WERI-Rb-1 (cell line): ENCODE measurements at regions not wholly inside any gene's neighbourhood (a gene's known extent, or its start where the extent isn't known, plus 50 kb on each side); places are given as distances from the start of the nearest gene placed in this dataset.

ENCODE experiments used
- DNase-seq: peaks from one replicate; pipeline ENCODE4 v3.0.0-alpha.2; 2020
- H3K27ac ChIP-seq: fragments of 250-450 bp; sonication (Bioruptor Pico); 2 replicates; pipeline ENCODE4 v1.5.1; 2020; ENCODE audit warnings: mild to moderate bottlenecking, moderate library complexity
- H3K27me3 ChIP-seq: fragments of 250-450 bp; sonication (Bioruptor Pico); 2 replicates; pipeline ENCODE4 v1.5.1; 2021; ENCODE audit warnings: mild to moderate bottlenecking, low read depth, moderate library complexity; ENCODE audit not compliant: insufficient read depth, severe bottlenecking
- H3K36me3 ChIP-seq: fragments of 250-450 bp; sonication (Bioruptor Pico); 2 replicates; pipeline ENCODE4 v1.5.1; 2020; ENCODE audit warnings: mild to moderate bottlenecking, moderate library complexity
- H3K4me3 ChIP-seq: 2 replicates; pipeline ENCODE4 v1.5.1; 2011; ENCODE audit warnings: low read depth, mild to moderate bottlenecking, control low read depth, low read length
- H3K9me3 ChIP-seq: fragments of 250-450 bp; sonication (Bioruptor Pico); 2 replicates; pipeline ENCODE4 v1.5.1; 2021; ENCODE audit warnings: mild to moderate bottlenecking, moderate library complexity; ENCODE audit not compliant: severe bottlenecking
- TF ChIP-seq, protein P1 (sequence below): IDR thresholded peaks from 2 replicates; pipeline ENCODE4 v1.5.1; 2011; ENCODE audit warnings: low read depth, mild to moderate bottlenecking, control low read depth, inconsistent platforms, low read length

DNA sequence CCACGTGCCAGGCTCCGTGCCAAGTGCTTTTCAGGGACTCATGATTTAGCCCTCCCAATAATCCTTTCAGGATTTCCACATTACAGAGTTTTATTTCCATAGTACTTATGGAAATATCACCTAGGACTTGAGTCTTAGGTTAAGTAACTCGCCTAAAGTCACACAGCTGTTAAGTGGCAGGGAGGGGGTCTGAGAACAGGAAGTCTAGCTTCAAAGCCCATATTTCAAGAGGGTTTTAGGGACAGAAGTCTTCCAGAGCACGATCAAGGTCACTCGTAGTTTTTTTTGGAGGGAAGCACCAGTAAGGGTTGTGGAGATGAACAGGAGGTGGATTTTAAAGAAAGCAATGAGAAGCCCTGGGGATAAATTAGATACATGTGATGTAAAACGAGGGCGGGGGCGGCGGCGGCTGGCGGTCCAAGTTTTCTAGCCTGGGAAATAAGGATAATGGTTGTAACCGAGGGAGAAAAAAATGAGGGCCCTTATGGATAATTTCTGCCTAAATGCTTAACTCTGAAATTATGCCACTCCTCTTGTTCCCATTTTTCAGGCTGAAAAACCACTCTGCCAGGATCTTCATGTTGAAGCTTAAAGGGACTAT, 192.6 kb upstream of the FOXN3 start:
- DNase-seq = no peak
- no peaks in the 10 kb centered on the region for H3K36me3 ChIP-seq
- no peak overlapping the region for H3K27ac ChIP-seq
- TF ChIP-seq, protein P1, sequence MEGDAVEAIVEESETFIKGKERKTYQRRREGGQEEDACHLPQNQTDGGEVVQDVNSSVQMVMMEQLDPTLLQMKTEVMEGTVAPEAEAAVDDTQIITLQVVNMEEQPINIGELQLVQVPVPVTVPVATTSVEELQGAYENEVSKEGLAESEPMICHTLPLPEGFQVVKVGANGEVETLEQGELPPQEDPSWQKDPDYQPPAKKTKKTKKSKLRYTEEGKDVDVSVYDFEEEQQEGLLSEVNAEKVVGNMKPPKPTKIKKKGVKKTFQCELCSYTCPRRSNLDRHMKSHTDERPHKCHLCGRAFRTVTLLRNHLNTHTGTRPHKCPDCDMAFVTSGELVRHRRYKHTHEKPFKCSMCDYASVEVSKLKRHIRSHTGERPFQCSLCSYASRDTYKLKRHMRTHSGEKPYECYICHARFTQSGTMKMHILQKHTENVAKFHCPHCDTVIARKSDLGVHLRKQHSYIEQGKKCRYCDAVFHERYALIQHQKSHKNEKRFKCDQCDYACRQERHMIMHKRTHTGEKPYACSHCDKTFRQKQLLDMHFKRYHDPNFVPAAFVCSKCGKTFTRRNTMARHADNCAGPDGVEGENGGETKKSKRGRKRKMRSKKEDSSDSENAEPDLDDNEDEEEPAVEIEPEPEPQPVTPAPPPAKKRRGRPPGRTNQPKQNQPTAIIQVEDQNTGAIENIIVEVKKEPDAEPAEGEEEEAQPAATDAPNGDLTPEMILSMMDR = no peak
- H3K9me3 ChIP-seq = no peaks in the 10 kb centered on the region
- no peaks in the 10 kb centered on the region for H3K27me3 ChIP-seq
- no peak overlapping the region for H3K4me3 ChIP-seq

DNA sequence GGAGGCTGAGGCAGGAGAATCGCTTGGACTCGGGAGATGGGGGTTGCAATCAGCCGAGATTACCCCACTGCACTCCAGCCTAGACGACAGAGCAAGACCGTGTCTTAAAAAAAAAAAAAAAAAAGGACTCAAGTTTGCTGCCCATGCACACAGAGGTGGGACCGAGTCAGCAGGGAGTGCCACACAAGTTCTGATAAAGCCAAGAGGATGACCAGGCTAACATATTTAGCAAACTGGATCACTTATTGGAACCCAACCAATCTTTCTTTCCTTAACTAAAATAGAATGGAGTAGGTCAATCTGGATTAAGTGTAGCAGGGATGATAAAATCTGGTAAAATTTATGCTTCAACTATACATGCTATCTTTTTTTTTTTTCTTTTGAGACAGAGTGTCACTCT, 190.4 kb upstream of the FOXN3 start:
- H3K36me3 ChIP-seq = no peaks in the 10 kb centered on the region
- no peaks in the 10 kb centered on the region for H3K27me3 ChIP-seq
- TF ChIP-seq, protein P1 = no peak
- no peak overlapping the region for H3K27ac ChIP-seq
- DNase-seq = no peak
- H3K4me3 ChIP-seq = no peak overlapping the region
- no peaks in the 10 kb centered on the region for H3K9me3 ChIP-seq

DNA sequence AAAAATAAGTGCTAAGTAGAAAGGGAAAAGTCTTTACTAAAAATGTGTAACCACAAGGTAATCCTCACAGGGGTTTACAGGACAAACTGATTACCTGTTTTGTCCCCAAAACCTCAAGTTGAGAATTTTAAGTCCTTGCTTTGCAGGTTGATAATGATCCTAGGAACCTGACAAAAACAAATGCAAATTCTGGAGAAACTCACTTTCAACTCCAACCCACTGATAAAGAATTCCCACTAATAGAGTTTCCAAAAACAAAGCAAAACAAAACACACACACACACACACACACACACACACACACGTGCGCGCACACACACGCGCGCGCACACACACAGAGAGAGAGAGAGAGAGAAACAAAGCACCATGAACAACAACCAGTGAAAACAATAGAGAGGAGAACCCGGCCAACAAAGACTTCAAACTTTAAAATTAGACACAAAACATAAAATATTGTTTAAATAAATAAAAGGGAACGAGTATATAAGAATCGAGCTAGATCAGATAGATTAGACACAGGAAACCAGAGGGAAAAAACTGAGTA, 187.0 kb upstream of the FOXN3 start:
- Histone ChIP-seq H3K36me3 (no peaks in the 10 kb centered on the region), H3K9me3 (peaks cover 2% of the 10 kb centered on the region), H3K27me3 (no peaks in the 10 kb centered on the region), H3K27ac (no peak overlapping the region), H3K4me3 (no peak overlapping the region)
- TF ChIP-seq, protein P1 = no peak
- no peak for DNase-seq

DNA sequence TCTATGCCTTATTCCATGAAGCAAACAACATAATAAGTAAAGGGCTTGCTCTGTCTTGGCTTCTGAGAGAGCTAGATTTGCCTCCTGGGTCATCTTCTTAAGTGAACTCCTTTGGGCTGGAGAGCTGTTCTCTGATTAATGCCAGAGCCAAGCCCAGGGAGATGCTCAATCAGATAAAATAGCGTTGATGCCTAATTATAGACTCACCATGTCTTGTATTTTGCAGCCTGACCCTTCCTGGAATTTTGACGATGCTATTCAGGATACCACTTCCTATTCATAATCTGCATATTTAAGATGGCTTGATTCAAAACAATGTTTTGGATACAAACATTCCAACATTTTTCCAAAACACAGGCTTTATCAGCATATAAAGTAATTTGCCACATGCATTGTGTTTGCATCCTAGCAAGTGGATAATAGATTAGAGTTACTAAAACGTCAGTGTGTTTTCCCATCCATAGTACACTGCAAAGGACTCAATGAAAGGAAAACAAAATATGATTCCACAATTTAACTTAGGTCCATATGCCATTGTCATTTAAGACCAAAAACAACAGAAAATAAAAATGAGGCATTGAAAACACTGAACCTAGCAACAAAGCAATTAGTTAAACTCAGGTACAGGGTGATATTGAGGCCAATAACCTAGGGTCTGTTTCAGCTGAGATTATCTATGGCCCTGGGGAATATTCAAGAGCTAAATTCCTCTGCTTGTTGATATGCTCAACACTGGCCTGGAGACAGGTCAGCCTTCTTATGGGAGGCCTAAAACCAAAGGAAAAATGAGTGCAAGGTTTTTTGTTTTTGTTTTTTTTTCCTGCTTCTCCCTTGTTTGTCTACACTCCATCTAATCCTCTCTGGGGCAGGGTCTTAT, 184.2 kb upstream of the FOXN3 start:
- Histone ChIP-seq H3K4me3 (no peak overlapping the region), H3K27me3 (no peaks in the 10 kb centered on the region), H3K27ac (no peak overlapping the region), H3K36me3 (no peaks in the 10 kb centered on the region), H3K9me3 (peaks cover 9% of the 10 kb centered on the region)
- no peak for DNase-seq
- TF ChIP-seq, protein P1 = no peak

DNA sequence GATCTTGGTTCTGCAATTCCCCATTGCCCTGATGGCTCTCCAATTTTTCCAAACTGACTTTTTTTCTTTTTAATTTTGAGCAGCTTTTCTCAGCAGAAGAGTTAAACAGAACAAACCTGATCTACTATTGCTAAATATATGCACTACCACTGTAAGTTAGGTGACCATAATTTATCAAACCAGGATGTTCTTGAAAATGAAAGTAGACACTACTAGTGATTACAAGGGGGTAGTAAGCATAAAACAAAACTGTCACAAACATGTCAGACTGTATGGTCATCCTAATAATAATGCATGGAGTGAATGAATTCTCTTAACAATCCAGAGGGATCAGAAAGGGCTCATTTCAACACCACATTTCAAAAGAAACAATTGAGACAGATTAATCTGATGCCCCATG, 183.0 kb upstream of the FOXN3 start:
- TF ChIP-seq, protein P1 = no peak
- H3K27me3 ChIP-seq = no peaks in the 10 kb centered on the region
- DNase-seq = no peak
- peaks cover 9% of the 10 kb centered on the region for H3K9me3 ChIP-seq
- H3K27ac ChIP-seq = no peak overlapping the region
- H3K36me3 ChIP-seq = no peaks in the 10 kb centered on the region
- H3K4me3 ChIP-seq = no peak overlapping the region
